DMS153 (cell line): ENCODE measurements at regions not wholly inside any gene's neighbourhood (a gene's known extent, or its start where the extent isn't known, plus 50 kb on each side); places are given as distances from the start of the nearest gene placed in this dataset.

Experiments
- DNase-seq: peaks from one replicate; lab custom pipeline; 2025; lab: John Stamatoyannopoulos, UW

- no peak for DNase-seq
Measured at GRCh38 chr5:33254579-33254978, 186.2 kb upstream of the TARS1 start.

- DNase-seq: no peak
Measured at GRCh38 chr5:33257807-33258429, 182.8 kb upstream of the TARS1 start.

- DNase-seq: no peak
Measured at GRCh38 chr5:33258553-33258952, 182.2 kb upstream of the TARS1 start.

- DNase-seq: no peak
Measured at GRCh38 chr5:33260098-33260497, 180.7 kb upstream of the TARS1 start.

- DNase-seq: no peak
Measured at GRCh38 chr5:33261305-33261704, 179.5 kb upstream of the TARS1 start.

GRCh38 chr5:33261747-33262146, 179.0 kb upstream of the TARS1 start:
- DNase-seq: no peak

- DNase-seq: no peak
Measured at GRCh38 chr5:33267801-33268200, 173.0 kb upstream of the TARS1 start.

- DNase-seq: no peak
Measured at GRCh38 chr5:33268374-33268773, 172.4 kb upstream of the TARS1 start.

GRCh38 chr5:33270671-33271070, 170.1 kb upstream of the TARS1 start:
- no peak for DNase-seq

- no peak for DNase-seq
Measured at GRCh38 chr5:33271606-33272005, 169.2 kb upstream of the TARS1 start.

- no peak for DNase-seq
Measured at GRCh38 chr5:33272288-33272687, 168.5 kb upstream of the TARS1 start.

GRCh38 chr5:33273985-33274384, 166.8 kb upstream of the TARS1 start:
- DNase-seq: no peak

GRCh38 chr5:33275391-33275790, 165.4 kb upstream of the TARS1 start:
- DNase-seq: no peak

- no peak for DNase-seq
Measured at GRCh38 chr5:33275921-33276627, 164.7 kb upstream of the TARS1 start.

- no peak for DNase-seq
Measured at GRCh38 chr5:33276628-33276950, 164.2 kb upstream of the TARS1 start.

- DNase-seq: no peak
Measured at GRCh38 chr5:33277061-33277650, 163.6 kb upstream of the TARS1 start.

- DNase-seq: no peak
Measured at GRCh38 chr5:33281431-33281843, 159.3 kb upstream of the TARS1 start.

- no peak for DNase-seq
Measured at GRCh38 chr5:33282157-33282556, 158.6 kb upstream of the TARS1 start.

GRCh38 chr5:33282696-33283095, 158.1 kb upstream of the TARS1 start:
- no peak for DNase-seq

- no peak for DNase-seq
Measured at GRCh38 chr5:33283243-33283642, 157.5 kb upstream of the TARS1 start.

GRCh38 chr5:33284681-33285080, 156.1 kb upstream of the TARS1 start:
- no peak for DNase-seq

GRCh38 chr5:33287242-33287641, 153.5 kb upstream of the TARS1 start:
- DNase-seq: no peak

- no peak for DNase-seq
Measured at GRCh38 chr5:33291216-33292000, 149.4 kb upstream of the TARS1 start.
